ENCODE measurements at regions not wholly inside any gene's neighbourhood (a gene's known extent, or its start where the extent isn't known, plus 50 kb on each side); places are given as distances from the start of the nearest gene placed in this dataset.

- TF ChIP-seq FOXA1 (IDR thresholded peaks at IDR 0.05) (no peak), FOXA2 (IDR thresholded peaks at IDR 0.05) (no peak), ZBTB33 (IDR thresholded peaks at IDR 0.05) (no peak), GABPA (IDR thresholded peaks at IDR 0.05 in 1 of 2, conservative IDR thresholded peaks at IDR 0.05 in 1 of 2) (no peak), SP1 (IDR thresholded peaks at IDR 0.05) (no peak), HNF4G (IDR thresholded peaks at IDR 0.05) (no peak), EGR1 (IDR thresholded peaks at IDR 0.05; ENCODE audit: low read depth in 2 of 2) (no peak), HNF4A (conservative IDR thresholded peaks at IDR 0.05) (no peak), JUND (IDR thresholded peaks at IDR 0.05) (no peak), REST (IDR thresholded peaks at IDR 0.05) (no peak)
- TF ChIP-seq, protein P1, sequence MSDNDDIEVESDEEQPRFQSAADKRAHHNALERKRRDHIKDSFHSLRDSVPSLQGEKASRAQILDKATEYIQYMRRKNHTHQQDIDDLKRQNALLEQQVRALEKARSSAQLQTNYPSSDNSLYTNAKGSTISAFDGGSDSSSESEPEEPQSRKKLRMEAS (IDR thresholded peaks at IDR 0.05) = no peak
- Histone ChIP-seq H3K9me3 (ENCODE audit: control insufficient read depth in 4 of 4, low read length in 3 of 4) (no peaks in the 10 kb centered on the region), H3K36me3 (ENCODE audit: control insufficient read depth in 4 of 4, insufficient read depth in 3 of 4, low read depth in 1 of 4, low read length in 3 of 4) (no peaks in the 10 kb centered on the region), H3K4me3 (ENCODE audit: low read depth in 1 of 3, low read length in 3 of 3) (no peak overlapping the region), H3K27me3 (ENCODE audit: control insufficient read depth in 4 of 4, insufficient read depth in 4 of 4, low read length in 3 of 4) (peaks cover 0 to 4% (median 0%) of the 10 kb centered on the region in 4 donors), H3K4me1 (ENCODE audit: control insufficient read depth in 4 of 4, insufficient read depth in 4 of 4, low read length in 3 of 4) (no peaks in the 10 kb centered on the region), H3K27ac (ENCODE audit: low read depth in 1 of 2, low read length in 2 of 2) (no peak overlapping the region), H3K9ac (ENCODE audit: low read depth in 1 of 2, low read length in 2 of 2) (no peak overlapping the region)
- no peak for DNase-seq (ENCODE audit: low spot score)
- WGBS = 57% methylated on average over 2 of the region's 2 CpGs
Measured at GRCh38 chr2:223260681-223261080, 208.7 kb downstream of the KCNE4 start.

DNA sequence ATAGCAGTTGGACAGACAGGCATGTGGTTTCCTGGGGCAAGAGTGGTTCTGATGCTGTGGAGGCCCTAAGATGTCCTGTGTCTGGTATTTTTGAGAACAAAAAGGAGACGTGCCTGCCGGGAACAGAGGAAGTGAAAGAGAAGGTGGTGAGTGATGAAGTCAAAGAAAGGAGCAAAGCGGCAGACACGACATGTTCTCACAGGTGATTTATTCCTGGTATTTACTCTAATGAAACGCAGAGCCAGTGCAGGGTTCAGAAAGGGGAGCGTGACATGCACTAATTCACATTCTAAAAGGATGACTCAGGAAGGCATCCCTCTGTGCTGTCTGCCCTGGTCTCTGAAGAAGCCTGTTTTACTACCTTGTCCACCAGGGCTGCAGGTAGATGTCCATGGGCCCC, 211.0 kb downstream of the KCNE4 start:
- Histone ChIP-seq H3K36me3 (ENCODE audit: control insufficient read depth in 4 of 4, insufficient read depth in 3 of 4, low read depth in 1 of 4, low read length in 3 of 4) (no peaks in the 10 kb centered on the region), H3K4me3 (ENCODE audit: low read depth in 1 of 3, low read length in 3 of 3) (no peak overlapping the region), H3K27me3 (ENCODE audit: control insufficient read depth in 4 of 4, insufficient read depth in 4 of 4, low read length in 3 of 4) (peaks cover 0 to 4% (median 0%) of the 10 kb centered on the region in 4 donors), H3K9me3 (ENCODE audit: control insufficient read depth in 4 of 4, low read length in 3 of 4) (no peaks in the 10 kb centered on the region), H3K27ac (ENCODE audit: low read depth in 1 of 2, low read length in 2 of 2) (no peak overlapping the region), H3K9ac (ENCODE audit: low read depth in 1 of 2, low read length in 2 of 2) (no peak overlapping the region), H3K4me1 (ENCODE audit: control insufficient read depth in 4 of 4, insufficient read depth in 4 of 4, low read length in 3 of 4) (no peaks in the 10 kb centered on the region)
- TF ChIP-seq FOXA1 (IDR thresholded peaks at IDR 0.05) = no peak
- TF ChIP-seq RXRA (IDR thresholded peaks at IDR 0.05) = no peak
- TF ChIP-seq, protein P2, sequence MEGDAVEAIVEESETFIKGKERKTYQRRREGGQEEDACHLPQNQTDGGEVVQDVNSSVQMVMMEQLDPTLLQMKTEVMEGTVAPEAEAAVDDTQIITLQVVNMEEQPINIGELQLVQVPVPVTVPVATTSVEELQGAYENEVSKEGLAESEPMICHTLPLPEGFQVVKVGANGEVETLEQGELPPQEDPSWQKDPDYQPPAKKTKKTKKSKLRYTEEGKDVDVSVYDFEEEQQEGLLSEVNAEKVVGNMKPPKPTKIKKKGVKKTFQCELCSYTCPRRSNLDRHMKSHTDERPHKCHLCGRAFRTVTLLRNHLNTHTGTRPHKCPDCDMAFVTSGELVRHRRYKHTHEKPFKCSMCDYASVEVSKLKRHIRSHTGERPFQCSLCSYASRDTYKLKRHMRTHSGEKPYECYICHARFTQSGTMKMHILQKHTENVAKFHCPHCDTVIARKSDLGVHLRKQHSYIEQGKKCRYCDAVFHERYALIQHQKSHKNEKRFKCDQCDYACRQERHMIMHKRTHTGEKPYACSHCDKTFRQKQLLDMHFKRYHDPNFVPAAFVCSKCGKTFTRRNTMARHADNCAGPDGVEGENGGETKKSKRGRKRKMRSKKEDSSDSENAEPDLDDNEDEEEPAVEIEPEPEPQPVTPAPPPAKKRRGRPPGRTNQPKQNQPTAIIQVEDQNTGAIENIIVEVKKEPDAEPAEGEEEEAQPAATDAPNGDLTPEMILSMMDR (IDR thresholded peaks at IDR 0.05; ENCODE audit: low read depth, low read length, missing input control) = no peak
- no peak for TF ChIP-seq GABPA (IDR thresholded peaks at IDR 0.05 in 1 of 2, conservative IDR thresholded peaks at IDR 0.05 in 1 of 2)
- TF ChIP-seq ATF3 (IDR thresholded peaks at IDR 0.05) = no peak
- no peak for TF ChIP-seq JUND (IDR thresholded peaks at IDR 0.05)
- no peak for TF ChIP-seq TAF1 (conservative IDR thresholded peaks at IDR 0.05)
- TF ChIP-seq HNF4G (IDR thresholded peaks at IDR 0.05) = no peak
- no peak for TF ChIP-seq YY1 (IDR thresholded peaks at IDR 0.05)
- no peak for TF ChIP-seq EGR1 (IDR thresholded peaks at IDR 0.05; ENCODE audit: low read depth in 2 of 2)
- no peak for TF ChIP-seq RAD21 (IDR thresholded peaks at IDR 0.05)
- no peak for TF ChIP-seq SP1 (IDR thresholded peaks at IDR 0.05)
- no peak for TF ChIP-seq ZBTB33 (IDR thresholded peaks at IDR 0.05)
- no peak for TF ChIP-seq HNF4A (conservative IDR thresholded peaks at IDR 0.05)
- TF ChIP-seq, protein P1 (IDR thresholded peaks at IDR 0.05) = no peak
- TF ChIP-seq FOXA2 (IDR thresholded peaks at IDR 0.05) = no peak
- no peak for TF ChIP-seq REST (IDR thresholded peaks at IDR 0.05)
- no peak for TF ChIP-seq NR2F2 (IDR thresholded peaks at IDR 0.05)
- no peak for DNase-seq (ENCODE audit: low spot score)
- WGBS = 75% methylated on average over 6 of the region's 6 CpGs

Data from liver (tissue), 8 donors.